A549 (cell line): ENCODE measurements at regions not wholly inside any gene's neighbourhood (a gene's known extent, or its start where the extent isn't known, plus 50 kb on each side); places are given as distances from the start of the nearest gene placed in this dataset.

Source experiments
- BHLHE40 ChIP-seq: IDR thresholded peaks from 2 replicates; pipeline ENCODE4 v1.6.1; 2012; ENCODE audit warnings: low read depth, low read length, inconsistent platforms
- CBX2 ChIP-seq: fragments of 200-600 bp; sonication (generic); IDR thresholded peaks from 2 replicates; pipeline ENCODE4 v1.6.1; 2016; ENCODE audit warnings: low read depth, mild to moderate bottlenecking, borderline replicate concordance
- CHD2 ChIP-seq: fragments of 150-350 bp; IDR thresholded peaks from 2 replicates; pipeline ENCODE4 v1.6.1; 2014; ENCODE audit warnings: low read length; ENCODE audit not compliant: partially characterized antibody
- FOSB ChIP-seq: fragments of 250-450 bp; sonication (Bioruptor Pico); IDR thresholded peaks from 2 replicates; pipeline ENCODE4 v1.5.0; 2020; ENCODE audit warnings: mild to moderate bottlenecking, moderate library complexity
- NPAS2 ChIP-seq: fragments of 250-450 bp; sonication (Bioruptor Pico); IDR thresholded peaks from 2 replicates; pipeline ENCODE4 v1.8.0; 2022; ENCODE audit warnings: mild to moderate bottlenecking, moderate library complexity, borderline replicate concordance
- POLR2A ChIP-seq: IDR thresholded peaks from 2 replicates; pipeline ENCODE4 v1.6.1; 2012; ENCODE audit warnings: mild to moderate bottlenecking, low read length
- RFX5 ChIP-seq: fragments of 450-650 bp; IDR thresholded peaks from 2 replicates; pipeline ENCODE4 v1.7.1; 2014; ENCODE audit warnings: antibody characterized with exemption, mild to moderate bottlenecking, moderate library complexity
- TP53 ChIP-seq: fragments of 250-450 bp; sonication (Bioruptor Pico); IDR thresholded peaks from 2 replicates; pipeline ENCODE4 v1.5.0; 2021; ENCODE audit warnings: mild to moderate bottlenecking, moderate library complexity
- ZSCAN20 ChIP-seq: fragments of 250-450 bp; sonication (Bioruptor Pico); IDR thresholded peaks from 2 replicates; pipeline ENCODE4 v1.8.0; 2022; ENCODE audit warnings: mild to moderate bottlenecking, moderate library complexity
- TF ChIP-seq, protein P1 (sequence below): fragments of >200 bp; sonication (Bioruptor Twin); formaldehyde crosslinking; IDR thresholded peaks from 3 replicates; pipeline ENCODE4 v1.5.1; 2016
- TF ChIP-seq, protein P2 (sequence below): fragments of >200 bp; sonication (Bioruptor Twin); formaldehyde crosslinking; IDR thresholded peaks from 3 replicates; pipeline ENCODE4 v1.6.1; 2016
- TF ChIP-seq, protein P3 (sequence below): fragments of 450-650 bp; IDR thresholded peaks from 2 replicates; pipeline ENCODE4 v1.6.1; 2014; ENCODE audit warnings: antibody characterized with exemption

DNA sequence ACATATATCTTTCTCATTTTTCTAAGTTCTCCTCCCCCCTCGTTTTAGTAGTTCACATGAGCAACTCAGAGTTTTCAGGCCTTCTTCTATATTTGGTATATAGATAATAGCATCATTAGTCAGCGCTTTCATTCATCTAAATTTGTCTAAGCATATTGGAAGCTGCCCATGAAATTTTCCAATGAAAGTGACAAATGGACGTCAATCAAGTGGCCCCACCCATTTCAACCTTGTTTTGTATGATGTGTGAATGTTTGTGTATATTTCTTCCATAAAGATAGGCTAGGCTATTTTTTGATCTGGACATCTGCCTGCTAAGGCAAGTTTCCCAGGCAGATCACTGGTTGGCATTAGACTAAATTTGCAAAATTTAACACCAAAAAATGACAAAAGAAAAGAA, 104.0 kb upstream of the SSBP2 start:
- TF ChIP-seq CBX2 (no peak), CHD2 (no peak), BHLHE40 (no peak), POLR2A (no peak), TP53 (CRISPR knock-in tag) (no peak), ZSCAN20 (no peak), FOSB (CRISPR knock-in tag) (no peak), NPAS2 (no peak), RFX5 (no peak)
- TF ChIP-seq, protein P1, sequence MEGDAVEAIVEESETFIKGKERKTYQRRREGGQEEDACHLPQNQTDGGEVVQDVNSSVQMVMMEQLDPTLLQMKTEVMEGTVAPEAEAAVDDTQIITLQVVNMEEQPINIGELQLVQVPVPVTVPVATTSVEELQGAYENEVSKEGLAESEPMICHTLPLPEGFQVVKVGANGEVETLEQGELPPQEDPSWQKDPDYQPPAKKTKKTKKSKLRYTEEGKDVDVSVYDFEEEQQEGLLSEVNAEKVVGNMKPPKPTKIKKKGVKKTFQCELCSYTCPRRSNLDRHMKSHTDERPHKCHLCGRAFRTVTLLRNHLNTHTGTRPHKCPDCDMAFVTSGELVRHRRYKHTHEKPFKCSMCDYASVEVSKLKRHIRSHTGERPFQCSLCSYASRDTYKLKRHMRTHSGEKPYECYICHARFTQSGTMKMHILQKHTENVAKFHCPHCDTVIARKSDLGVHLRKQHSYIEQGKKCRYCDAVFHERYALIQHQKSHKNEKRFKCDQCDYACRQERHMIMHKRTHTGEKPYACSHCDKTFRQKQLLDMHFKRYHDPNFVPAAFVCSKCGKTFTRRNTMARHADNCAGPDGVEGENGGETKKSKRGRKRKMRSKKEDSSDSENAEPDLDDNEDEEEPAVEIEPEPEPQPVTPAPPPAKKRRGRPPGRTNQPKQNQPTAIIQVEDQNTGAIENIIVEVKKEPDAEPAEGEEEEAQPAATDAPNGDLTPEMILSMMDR, result no peak
- TF ChIP-seq, protein P2, sequence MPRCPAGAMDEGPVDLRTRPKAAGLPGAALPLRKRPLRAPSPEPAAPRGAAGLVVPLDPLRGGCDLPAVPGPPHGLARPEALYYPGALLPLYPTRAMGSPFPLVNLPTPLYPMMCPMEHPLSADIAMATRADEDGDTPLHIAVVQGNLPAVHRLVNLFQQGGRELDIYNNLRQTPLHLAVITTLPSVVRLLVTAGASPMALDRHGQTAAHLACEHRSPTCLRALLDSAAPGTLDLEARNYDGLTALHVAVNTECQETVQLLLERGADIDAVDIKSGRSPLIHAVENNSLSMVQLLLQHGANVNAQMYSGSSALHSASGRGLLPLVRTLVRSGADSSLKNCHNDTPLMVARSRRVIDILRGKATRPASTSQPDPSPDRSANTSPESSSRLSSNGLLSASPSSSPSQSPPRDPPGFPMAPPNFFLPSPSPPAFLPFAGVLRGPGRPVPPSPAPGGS, result no peak
- TF ChIP-seq, protein P3, sequence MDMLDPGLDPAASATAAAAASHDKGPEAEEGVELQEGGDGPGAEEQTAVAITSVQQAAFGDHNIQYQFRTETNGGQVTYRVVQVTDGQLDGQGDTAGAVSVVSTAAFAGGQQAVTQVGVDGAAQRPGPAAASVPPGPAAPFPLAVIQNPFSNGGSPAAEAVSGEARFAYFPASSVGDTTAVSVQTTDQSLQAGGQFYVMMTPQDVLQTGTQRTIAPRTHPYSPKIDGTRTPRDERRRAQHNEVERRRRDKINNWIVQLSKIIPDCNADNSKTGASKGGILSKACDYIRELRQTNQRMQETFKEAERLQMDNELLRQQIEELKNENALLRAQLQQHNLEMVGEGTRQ, result no peak
